Stimulated activated CD4-positive, alpha-beta T cell treated with anti-CD3 and anti-CD28 coated beads, Interleukin-12 subunit alpha, Interleukin-12 subunit beta, amount 100 ng/mL, for 48 hours (primary cell): ENCODE measurements at regions not wholly inside any gene's neighbourhood (a gene's known extent, or its start where the extent isn't known, plus 50 kb on each side); places are given as distances from the start of the nearest gene placed in this dataset.
"Not testable (repeated sequence)": the region's sequence is repeated elsewhere in the genome, so short reads cannot be mapped to it uniquely, and the experiment has no call there.

Experiments used
- DNase-seq, 3 donors: peaks; one replicate each; pipeline ENCODE4 v3.0.0-alpha.2; 2020; ENCODE audit warnings: low read depth in 2 of 3, low spot score in 1 of 3

DNA sequence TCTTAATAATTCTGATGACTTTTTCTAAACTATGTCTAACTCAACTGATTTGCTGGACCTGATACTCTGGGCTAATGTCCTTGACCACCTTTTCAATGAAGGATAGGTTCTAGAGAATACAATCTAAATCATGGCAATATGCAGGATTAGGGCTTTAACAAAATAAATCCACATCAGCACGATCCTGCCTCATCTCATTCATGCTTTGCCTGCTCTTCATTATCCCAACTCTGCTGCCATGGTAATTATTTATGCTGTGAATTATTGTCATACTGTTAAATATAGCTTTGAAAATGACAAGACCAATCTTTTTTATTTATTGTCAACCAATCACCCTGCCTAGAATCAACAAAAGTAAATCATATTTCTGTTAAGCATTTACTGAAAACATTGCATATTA, 2176.7 kb upstream of the AGA start:
- DNase-seq = no peak

- no peak for DNase-seq
These were observed 2182.5 kb upstream of the AGA start for GRCh38 chr4:179624768-179625181.

DNA sequence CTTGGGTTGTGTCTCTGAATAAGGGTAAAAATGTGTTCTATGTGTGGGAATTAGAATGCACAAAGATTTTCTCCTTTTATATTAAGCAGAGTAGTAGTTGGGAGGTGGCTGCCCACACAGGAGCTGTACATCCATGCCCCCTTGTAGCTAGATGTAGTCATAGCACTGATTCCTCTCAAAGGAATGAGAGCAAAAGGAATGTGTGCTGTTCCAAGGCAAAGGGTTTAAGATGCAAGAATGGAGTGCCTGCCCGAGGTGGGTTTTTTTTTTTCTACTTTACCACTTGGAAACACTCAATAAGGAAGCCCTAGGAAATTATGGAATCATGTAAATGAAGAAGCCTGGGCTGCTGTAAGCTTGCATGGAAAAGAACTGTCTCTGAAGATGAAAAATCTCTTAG, 2183.2 kb upstream of the AGA start:
- DNase-seq = no peak

GRCh38 chr4:179626687-179627086, 2184.4 kb upstream of the AGA start:
- no peak for DNase-seq

DNA sequence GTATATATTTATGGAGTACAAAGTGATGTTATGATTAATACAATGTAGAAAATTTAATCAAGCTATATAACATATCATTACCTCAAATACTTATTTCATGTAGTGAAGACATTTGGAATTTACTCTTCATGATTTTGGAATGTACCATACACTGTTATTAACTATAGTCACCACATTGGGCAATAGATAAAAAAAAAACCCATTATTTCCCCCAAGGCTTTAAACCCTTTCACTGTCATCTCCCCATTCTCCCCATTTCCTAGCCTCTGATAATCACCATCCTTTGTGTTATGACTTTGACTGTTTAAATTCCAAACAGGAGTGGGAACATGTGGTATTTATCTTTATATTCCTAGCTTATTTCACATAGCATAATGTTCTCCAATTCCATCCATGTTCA, 2189.1 kb upstream of the AGA start:
- DNase-seq = no peak

GRCh38 chr4:179634862-179635261, 2192.6 kb upstream of the AGA start:
- DNase-seq = no peak

GRCh38 chr4:179662522-179662921, 2220.3 kb upstream of the AGA start:
- DNase-seq = no peak

- DNase-seq = no peak
These were observed 2221.6 kb upstream of the AGA start for GRCh38 chr4:179663641-179664429.

DNA sequence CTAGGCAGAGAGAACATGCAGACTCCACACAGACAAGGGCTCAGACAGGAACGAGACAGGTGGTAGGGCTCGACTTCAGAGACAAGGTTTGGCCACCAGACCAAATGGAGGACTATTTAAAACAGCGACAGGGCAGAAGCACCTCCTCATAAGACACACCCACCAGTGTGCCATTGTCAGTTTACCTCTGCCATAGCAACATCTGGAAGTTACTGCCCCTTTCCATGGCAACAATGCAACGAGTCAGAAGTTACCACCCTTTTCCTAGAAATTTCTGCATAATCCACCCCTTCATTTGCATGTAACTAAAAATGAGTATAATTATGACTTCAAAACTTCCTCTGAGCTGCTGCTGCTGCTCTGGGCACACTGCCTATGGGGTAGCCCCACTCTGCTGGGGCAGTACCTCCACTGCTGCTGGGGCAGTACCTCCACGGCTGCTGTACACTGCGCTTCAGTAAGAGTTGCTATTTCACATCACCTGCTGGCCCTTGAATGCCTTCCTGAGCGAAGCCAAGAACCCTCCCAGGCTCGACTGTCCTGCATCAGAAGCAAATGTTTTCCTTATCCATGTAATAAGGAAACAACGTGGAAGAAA, 2222.3 kb upstream of the AGA start:
- no peak for DNase-seq

DNA sequence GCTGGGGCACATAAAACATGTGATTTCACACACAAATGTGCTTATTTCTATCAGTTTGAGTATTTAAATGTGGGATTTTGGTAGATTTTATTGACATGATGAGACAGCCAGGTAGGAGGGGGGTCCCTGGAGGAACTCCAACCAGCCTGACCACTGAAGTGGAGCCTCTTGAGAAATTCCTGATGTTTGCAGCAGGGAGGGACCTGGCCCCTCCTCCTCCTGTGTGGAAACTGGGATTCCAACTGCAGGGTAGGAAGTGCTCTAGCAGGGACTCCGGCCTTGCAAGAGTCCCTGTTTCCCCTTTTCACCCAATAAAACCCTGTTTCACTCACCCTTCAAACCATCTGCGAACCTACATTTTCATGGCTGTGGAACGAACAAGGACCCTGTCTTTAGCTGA, 2224.0 kb upstream of the AGA start:
- DNase-seq = no peak

GRCh38 chr4:179671609-179672008, 2229.4 kb upstream of the AGA start:
- DNase-seq = no peak

GRCh38 chr4:179678093-179678814, 2236.0 kb upstream of the AGA start:
- no peak for DNase-seq

- DNase-seq = not testable (repeated sequence)
These were observed 2241.4 kb upstream of the AGA start for GRCh38 chr4:179683661-179684060.

DNA sequence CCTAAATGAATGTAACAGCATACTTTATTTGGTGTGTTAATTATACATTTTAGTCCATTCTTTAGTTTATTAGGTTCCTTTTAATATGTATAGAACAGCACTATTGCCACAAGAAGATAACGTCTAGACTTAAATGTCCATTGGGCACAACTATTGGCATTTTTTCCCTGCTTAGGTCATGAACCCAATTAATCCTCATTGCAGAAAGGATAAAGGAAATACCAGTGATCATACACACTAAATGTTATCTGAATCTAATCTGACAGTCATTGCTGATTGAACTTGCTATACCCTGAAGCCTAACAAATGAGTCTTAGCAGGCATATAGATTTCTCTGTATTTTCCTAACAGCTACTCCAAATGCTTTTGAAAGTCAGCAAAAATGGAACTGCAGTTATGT, 2250.0 kb upstream of the AGA start:
- DNase-seq = no peak

- DNase-seq = no peak
These were observed 2252.9 kb upstream of the AGA start for GRCh38 chr4:179695175-179695574.

DNA sequence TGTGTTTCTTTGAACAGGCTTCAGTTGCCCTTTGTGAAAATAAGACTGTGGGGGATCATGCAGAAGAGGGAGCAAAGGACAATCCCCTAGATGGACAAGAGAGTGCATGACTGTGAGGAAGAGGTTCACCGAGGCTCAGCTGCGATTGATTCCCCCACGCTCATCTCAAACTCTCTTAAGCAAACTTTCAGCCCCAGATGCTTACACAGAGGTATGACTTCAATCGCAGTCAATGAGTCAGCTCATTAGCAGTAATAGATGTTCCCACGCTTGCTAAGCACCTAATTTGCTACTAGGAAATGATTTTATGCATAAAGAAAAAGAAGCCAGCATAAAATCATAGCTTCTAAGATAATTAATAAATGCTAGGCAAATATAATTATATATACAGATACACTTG, 2256.1 kb upstream of the AGA start:
- DNase-seq = no peak

DNA sequence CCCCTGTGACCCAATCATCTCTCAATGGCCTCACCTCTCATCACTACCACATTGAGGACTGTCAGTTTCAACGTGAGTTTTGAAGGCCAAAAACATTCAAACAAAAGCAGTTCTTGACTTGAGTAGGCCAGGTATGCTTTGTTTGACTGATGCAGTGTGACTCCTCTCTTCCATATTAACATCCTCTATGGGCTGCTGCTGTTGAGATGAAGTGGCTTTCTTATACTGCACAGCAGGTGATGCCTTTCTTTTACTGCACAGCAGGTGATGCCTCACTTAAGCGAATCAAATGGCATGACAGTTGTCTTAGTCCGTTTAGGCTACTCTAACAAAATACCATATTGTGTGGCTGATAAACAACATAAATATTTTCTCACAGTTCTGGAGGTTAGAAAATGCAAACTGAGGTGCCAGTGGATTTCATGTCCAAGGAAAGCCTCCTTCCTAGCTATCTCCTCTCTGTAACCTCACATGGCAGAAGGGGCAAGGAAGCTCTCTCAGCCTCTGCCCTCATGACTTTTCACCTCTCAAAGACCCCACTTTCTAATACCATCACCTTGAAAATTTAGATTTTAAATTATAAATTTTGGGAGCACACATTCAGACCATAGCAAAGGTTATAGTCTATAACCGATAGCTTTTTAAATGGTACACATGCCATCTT, 2267.9 kb upstream of the AGA start:
- no peak for DNase-seq

- DNase-seq = no peak
These were observed 2277.7 kb upstream of the AGA start for GRCh38 chr4:179719766-179720450.

DNA sequence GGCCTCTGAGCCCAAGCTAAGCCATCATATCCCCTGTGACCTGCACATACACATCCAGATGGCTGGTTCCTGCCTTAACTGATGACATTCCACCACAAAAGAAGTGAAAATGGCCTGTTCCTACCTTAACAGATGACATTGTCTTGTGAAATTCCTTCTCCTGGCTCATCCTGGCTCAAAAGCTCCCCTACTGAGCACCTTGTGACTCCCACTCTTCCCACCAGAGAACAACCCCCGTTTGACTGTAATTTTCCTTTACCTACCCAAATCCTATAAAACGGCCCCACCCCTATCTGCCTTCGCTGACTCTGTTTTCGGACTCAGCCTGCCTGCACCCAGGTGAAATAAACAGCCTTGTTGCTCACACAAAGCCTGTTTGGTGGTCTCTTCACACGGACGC, 2284.3 kb upstream of the AGA start:
- DNase-seq = not testable (repeated sequence)

DNA sequence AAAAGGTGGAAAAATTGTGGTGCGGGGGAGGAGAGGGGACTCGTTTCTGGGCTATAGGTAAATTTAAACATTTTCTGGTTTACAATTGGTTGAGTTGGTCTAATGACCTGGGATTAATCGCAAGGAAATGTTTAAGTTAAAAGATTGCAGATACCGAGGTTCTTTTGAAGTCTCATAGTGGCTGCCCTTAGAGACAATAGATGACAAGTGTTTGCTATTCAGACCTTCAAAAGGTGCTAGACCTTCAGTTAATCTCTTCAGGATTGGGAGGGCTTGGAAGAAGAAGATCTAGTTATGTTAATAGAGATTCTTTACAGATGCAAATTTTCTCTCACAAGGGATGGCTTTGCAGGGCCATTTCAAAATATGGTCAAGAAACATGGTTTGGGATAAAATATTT, 2286.1 kb upstream of the AGA start:
- no peak for DNase-seq

- DNase-seq = not testable (repeated sequence)
These were observed 2294.6 kb upstream of the AGA start for GRCh38 chr4:179736820-179737219.
